NCI-H748 (cell line): ENCODE measurements at regions not wholly inside any gene's neighbourhood (a gene's known extent, or its start where the extent isn't known, plus 50 kb on each side); places are given as distances from the start of the nearest gene placed in this dataset.

Source experiments
- DNase-seq: peaks from one replicate; lab custom pipeline; 2025; ENCODE audit not compliant: unreplicated experiment; lab: John Stamatoyannopoulos, UW

GRCh38 chr15:29612096-29612495 lies 210.2 kb downstream of the TJP1 start:
- DNase-seq, result no peak

- DNase-seq, result no peak
These were observed 211.2 kb downstream of the TJP1 start for GRCh38 chr15:29611057-29611456.

DNA sequence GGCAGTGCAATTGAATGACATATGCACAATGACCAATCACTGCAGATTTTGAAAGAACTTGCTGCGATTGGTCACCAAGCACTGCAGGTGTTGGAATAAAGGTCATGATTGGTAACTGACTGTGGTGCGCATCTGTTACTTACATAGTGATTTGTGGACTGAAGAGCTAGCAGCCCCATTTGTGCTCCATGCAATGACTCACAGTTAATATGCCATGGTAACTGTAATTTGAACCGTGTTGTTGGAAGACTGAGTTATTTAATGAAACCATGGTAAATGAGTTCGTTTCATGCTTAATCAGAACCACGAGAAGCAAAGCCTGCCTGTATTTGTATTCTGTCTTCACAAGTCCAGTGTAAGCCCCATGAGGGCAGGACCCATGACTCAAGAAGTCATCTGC lies 220.5 kb downstream of the TJP1 start:
- peak; percentile 16 for DNase-seq

- DNase-seq, result no peak
These were observed 222.0 kb downstream of the TJP1 start for GRCh38 chr15:29600262-29600661.

GRCh38 chr15:29596266-29596665 lies 226.0 kb downstream of the TJP1 start:
- DNase-seq, result no peak

DNA sequence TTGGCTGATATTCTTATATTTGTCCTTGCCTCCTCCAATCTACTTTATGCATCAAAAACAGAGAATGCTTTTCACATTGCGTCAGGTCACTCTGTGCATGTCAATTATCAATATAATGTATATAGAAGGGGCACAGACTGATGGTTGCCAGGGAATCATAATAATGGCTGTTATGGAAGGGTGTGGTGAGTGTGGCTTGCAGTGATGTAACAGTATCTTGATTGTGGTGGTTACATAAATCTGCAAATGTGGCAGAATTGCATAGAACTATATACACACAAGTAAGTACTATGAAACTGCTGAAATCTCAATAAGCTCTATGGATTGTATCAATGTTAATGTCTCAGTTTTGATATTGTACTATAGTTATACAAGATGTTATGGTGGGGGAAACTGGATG lies 228.6 kb downstream of the TJP1 start:
- peak; percentile 13 for DNase-seq

GRCh38 chr15:29593111-29593510 lies 229.2 kb downstream of the TJP1 start:
- DNase-seq, result no peak

DNA sequence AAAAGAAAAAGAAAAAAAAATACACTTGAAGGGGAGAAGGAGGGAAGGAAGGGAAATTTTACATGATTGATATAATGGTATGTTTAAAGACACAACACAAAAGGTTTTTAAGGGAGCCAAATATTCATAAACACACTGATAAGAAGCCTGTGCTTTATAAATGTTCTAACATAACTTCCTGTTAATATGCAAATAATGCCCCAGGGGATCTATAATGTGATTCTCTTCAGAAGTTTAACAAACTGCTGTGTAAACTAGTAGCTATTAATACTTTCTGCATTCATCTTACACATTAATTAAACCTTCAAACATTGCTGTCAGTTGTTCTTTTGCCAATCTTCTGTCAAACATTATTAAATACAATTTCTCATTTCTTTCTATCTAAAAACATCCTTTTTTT lies 231.6 kb downstream of the TJP1 start:
- DNase-seq, result no peak

- no peak for DNase-seq
These were observed 232.3 kb downstream of the TJP1 start for GRCh38 chr15:29589975-29590374.

DNA sequence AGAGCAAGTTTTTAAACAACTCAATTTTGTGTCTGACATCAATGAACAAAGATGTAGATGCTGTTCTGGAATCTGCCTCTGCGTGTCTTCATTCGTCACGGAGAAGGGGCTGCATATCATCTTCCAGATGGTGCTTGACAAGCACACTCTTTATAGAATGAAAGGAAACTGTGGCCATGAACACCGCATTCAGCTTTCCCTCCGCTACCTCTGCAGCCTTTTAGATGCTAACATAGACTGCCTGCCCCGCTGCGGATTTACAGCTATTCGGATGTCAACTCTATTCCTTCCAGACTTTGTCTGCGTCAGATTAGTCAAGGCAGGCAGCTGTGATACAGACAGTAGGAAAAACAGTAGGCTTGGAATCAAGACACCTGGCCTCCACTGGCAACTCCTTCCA lies 232.9 kb downstream of the TJP1 start:
- DNase-seq, result no peak

DNA sequence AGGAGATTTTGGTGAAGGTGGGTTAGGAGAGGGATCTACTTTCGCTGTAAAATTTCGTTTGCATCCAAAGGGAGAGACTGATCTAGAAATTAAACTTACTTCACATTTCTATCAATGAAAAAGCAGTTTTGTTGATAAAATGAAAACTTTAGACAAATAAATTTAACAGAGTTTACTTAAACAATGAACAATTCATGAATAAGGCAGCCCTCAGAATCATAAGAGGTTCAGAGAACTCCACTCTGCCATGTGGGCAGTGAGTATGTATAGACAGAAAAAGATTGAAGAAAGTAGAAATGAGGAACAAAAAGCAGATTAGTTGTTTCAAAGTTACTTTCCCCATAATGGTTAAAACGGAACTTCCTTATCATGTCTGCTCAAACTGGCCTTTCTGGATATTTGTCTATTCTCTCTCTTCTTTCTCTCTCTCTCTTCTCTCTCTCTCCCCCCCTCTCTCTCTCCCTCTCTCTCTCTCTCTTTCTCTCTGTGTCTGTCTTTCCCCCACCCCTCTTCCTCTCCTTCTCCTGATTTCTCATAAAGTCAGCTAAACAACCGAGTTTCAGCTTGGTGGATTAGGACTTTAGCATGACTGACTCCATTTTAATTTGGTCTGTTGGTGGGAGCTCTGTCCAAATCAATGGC lies 248.9 kb downstream of the TJP1 start:
- no peak for DNase-seq

GRCh38 chr15:29571792-29572431 lies 250.4 kb downstream of the TJP1 start:
- DNase-seq, result no peak

DNA sequence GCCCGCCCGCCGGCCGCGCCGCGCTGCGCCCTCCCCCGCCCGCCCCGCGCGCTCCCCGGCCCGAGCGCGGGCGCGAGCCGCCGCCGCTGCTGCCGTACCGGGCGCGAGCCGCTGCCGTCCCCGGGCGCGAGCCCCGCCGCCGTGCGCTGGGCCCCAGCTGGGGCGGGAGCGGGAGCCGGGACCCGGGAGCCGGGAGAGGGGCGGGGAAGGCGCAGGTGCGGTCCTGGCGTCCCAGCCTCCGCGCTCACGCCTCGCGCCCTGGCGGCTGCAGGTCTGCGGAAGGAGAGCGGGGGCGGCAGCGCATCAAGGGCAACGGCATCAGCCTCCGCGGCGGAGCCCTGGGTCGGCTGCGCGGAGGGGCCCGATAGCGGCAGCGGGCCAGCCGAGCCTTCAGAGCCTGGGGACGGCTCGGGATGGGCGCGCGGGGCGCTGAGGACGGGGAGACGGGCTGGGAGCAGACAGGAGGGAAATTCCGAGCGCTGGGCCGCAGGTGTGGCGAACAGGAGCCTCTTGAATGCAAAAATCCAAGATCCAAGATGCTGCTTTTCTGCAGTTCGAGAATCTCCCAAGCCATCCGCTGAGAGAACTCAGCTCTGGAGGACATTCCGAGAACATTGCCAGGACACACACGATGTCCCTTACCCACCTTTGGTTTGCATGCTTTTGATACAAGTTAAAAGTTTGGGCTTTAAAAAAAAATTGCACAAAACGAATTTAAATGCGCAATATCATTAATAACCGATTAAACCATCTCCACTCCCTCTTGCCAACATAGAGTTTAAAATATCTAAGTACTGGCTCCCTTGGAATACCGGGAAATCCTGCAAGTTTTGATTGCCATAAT lies 251.1 kb downstream of the TJP1 start:
- DNase-seq, result peak; percentile 69

DNA sequence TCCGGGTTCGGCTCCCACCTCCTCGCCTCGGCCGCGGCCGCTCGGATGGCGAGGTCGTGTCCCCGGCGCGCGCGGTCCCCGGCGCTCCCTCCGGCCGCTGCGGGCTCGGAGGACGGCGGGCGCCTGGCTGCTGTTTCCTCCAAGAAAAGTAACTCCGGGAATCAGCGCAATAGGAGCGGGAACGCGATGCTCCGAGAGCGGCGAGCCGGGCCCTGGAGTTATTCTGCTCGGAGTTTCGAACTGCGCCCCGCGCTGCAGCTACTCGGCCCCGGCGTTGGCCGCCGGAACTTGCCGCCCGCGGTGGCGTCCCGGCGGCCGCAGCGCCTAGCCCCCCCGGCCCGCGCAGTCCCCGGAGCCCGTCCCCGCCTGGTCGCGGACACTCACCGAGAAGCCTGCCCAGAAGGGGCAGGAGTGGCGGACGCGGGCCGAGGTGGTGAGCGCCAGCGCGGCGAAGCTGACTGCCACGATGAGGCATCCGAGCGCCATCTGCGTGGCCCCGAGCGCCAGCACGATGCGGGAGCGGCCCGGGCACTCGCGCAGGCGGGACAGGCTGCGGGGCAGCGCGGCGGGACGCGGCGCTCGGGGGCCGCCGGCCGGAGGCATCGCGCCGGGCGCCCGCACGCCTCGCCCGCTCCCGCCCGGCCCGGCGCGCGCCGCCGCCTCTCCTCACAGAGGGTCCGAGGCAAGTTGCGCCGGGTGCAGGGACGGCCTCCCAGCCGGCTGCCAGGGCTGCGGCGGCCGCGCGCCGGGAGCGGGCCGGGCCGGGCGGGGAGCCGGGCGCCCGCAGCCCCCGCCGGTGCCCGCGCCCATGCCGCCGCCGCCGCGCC lies 251.9 kb downstream of the TJP1 start:
- peak; percentile 46 for DNase-seq

DNA sequence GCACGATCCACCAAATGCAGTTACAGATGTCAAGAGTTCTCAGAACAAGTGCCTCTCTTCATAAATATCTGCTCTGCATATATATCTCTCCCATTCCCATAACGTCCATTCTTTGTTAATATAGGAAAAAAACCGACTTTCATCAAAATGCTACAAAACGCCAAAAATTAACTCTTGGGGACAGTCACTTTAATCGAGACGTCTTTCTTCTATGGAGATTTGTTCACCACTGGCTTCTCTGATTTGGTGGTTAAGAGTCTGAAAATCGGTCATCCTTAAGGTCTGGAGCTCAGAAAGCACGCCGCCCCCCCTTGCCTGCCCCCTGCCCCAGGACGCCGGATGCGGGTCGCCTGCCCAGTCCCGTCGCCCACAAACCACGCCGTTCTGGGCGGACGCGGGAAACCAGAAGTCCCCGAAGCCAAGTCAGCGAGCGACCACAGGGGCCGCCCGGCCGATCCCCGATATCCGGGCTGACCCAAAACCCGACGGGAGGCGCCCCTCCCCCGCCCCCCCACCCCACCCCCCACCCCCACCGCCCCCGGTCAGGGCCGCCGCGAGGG lies 252.7 kb downstream of the TJP1 start:
- no peak for DNase-seq

DNA sequence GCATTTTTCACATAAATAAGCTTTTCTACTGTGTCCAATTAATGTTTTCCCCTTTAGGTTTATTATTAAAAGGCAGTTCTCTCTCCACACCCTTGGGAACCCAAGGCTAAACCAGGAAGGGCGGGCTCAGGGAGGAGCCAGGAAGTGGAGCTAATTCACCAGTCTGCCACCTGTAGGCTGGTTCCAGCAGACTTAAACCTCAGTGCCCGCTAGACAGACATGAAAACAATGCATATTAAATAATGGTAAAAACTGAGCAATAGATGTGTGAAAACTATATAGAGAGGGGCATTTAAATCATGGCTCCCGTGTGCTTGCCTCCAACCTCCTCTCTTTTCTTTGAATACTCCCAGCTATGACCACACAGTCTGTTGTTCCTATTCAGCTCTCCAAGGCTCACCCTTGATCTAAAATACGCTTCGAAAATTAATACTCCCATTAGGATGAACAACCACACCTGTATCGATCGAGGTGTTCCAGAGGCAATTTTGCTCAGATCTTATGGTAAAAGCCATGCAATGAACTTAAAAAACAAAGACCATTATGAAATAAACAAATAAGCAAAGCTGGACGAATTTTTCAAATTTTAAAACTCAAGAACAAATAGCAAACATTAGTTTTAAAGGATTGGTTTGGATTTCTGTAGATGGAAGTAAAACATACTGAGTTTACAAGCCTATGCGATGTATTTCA lies 253.3 kb downstream of the TJP1 start:
- peak; percentile 63 for DNase-seq

- no peak for DNase-seq
These were observed 254.9 kb downstream of the TJP1 start for GRCh38 chr15:29567336-29567735.

- DNase-seq, result no peak
These were observed 255.4 kb downstream of the TJP1 start for GRCh38 chr15:29566914-29567313.

GRCh38 chr15:29563112-29563511 lies 259.2 kb downstream of the TJP1 start:
- DNase-seq, result no peak

GRCh38 chr15:29560896-29561295 lies 261.4 kb downstream of the TJP1 start:
- no peak for DNase-seq
